HepG2 (cell line): ENCODE measurements at regions not wholly inside any gene's neighbourhood (a gene's known extent, or its start where the extent isn't known, plus 50 kb on each side); places are given as distances from the start of the nearest gene placed in this dataset.

Source experiments
- DPF2 ChIP-seq: sonication (generic); formaldehyde crosslinking; IDR thresholded peaks from 2 replicates; pipeline ENCODE4 v1.4.0; 2020; ENCODE audit warnings: mild to moderate bottlenecking, low read depth, missing genetic modification reagents, borderline replicate concordance
- EED ChIP-seq: sonication (generic); formaldehyde crosslinking; IDR thresholded peaks from 2 replicates; pipeline ENCODE4 v1.5.0; 2020; ENCODE audit warnings: mild to moderate bottlenecking, missing genetic modification reagents
- EHMT2 ChIP-seq: fragments of 200-600 bp; sonication (generic); IDR thresholded peaks from 2 replicates; pipeline ENCODE4 v1.7.0; 2017; ENCODE audit warnings: antibody characterized with exemption, low read depth, low read length, borderline replicate concordance
- ERF ChIP-seq: IDR thresholded peaks from 2 replicates; pipeline ENCODE4 v1.6.1; 2018; ENCODE audit warnings: missing biosample characterization, missing genetic modification reagents
- FOXA3 ChIP-seq: IDR thresholded peaks from 2 replicates; pipeline ENCODE4 v1.6.1; 2016; ENCODE audit warnings: missing genetic modification reagents, missing compliant biosample characterization
- FOXK1 ChIP-seq: sonication (generic); formaldehyde crosslinking; IDR thresholded peaks from 2 replicates; pipeline ENCODE4 v1.4.0; 2020; ENCODE audit warnings: low read depth, missing genetic modification reagents, borderline replicate concordance
- HNF4A ChIP-seq: sonication (generic); formaldehyde crosslinking; IDR thresholded peaks from 2 replicates; pipeline ENCODE4 v1.4.0; 2020; ENCODE audit warnings: missing genetic modification reagents
- IKZF1 ChIP-seq: fragments of 450-650 bp; IDR thresholded peaks from 2 replicates; pipeline ENCODE4 v1.7.1; 2016
- IRX3 ChIP-seq: sonication (generic); formaldehyde crosslinking; IDR thresholded peaks from 2 replicates; pipeline ENCODE4 v1.8.1; 2023; ENCODE audit warnings: mild to moderate bottlenecking, low read depth, missing genetic modification reagents, borderline replicate concordance
- JUND ChIP-seq: sonication (generic); formaldehyde crosslinking; IDR thresholded peaks from 2 replicates; pipeline ENCODE4 v1.8.0; 2022; ENCODE audit warnings: mild to moderate bottlenecking, missing genetic modification reagents
- KLF11 ChIP-seq: IDR thresholded peaks from 2 replicates; pipeline ENCODE4 v1.6.1; 2016; ENCODE audit warnings: missing compliant biosample characterization
- MED1 ChIP-seq: sonication (generic); formaldehyde crosslinking; IDR thresholded peaks from 2 replicates; pipeline ENCODE4 v1.4.0; 2020; ENCODE audit warnings: missing genetic modification reagents
- RFXAP ChIP-seq: sonication (generic); formaldehyde crosslinking; IDR thresholded peaks from 2 replicates; pipeline ENCODE4 v1.4.0; 2020; ENCODE audit warnings: missing genetic modification reagents, borderline replicate concordance
- SMAD3 ChIP-seq: sonication (generic); formaldehyde crosslinking; IDR thresholded peaks from 2 replicates; pipeline ENCODE4 v1.4.0; 2020; ENCODE audit warnings: missing genetic modification reagents
- TEAD3 ChIP-seq: optimal IDR thresholded peaks from 2 replicates; pipeline ENCODE3; 2016; ENCODE audit warnings: borderline replicate concordance
- ZBTB1 ChIP-seq: sonication (generic); formaldehyde crosslinking; IDR thresholded peaks from 2 replicates; pipeline ENCODE4 v1.4.0; 2020; ENCODE audit warnings: missing genetic modification reagents, borderline replicate concordance
- ZFP36L2 ChIP-seq: sonication (generic); formaldehyde crosslinking; IDR thresholded peaks from 2 replicates; pipeline ENCODE4 v1.4.0; 2020; ENCODE audit warnings: missing genetic modification reagents
- ZNF510 ChIP-seq: sonication (generic); formaldehyde crosslinking; IDR thresholded peaks from 2 replicates; pipeline ENCODE4 v1.4.0; 2020; ENCODE audit warnings: low read depth, mild to moderate bottlenecking, missing genetic modification reagents
- ZNF619 ChIP-seq: sonication (generic); formaldehyde crosslinking; IDR thresholded peaks from 2 replicates; pipeline ENCODE4 v1.4.0; 2020; ENCODE audit warnings: mild to moderate bottlenecking, missing genetic modification reagents
- ZNF629 ChIP-seq: sonication (generic); formaldehyde crosslinking; conservative IDR thresholded peaks from 2 replicates; pipeline ENCODE4 v1.5.0; 2020; ENCODE audit warnings: missing genetic modification reagents
- ZNF639 ChIP-seq: conservative IDR thresholded peaks from 2 replicates; pipeline ENCODE4 v1.6.1; 2018; ENCODE audit warnings: missing genetic modification reagents
- TF ChIP-seq, protein P1 (sequence below): sonication (generic); formaldehyde crosslinking; IDR thresholded peaks from 2 replicates; pipeline ENCODE4 v1.9.0; 2021; ENCODE audit warnings: missing genetic modification reagents, mild to moderate bottlenecking, borderline replicate concordance
- TF ChIP-seq, protein P2 (sequence below): fragments of 450-650 bp; IDR thresholded peaks from 2 replicates; pipeline ENCODE4 v1.6.1; 2017
- TF ChIP-seq, protein P3 (sequence below): sonication (generic); formaldehyde crosslinking; IDR thresholded peaks from 2 replicates; pipeline ENCODE4 v1.4.0; 2020; ENCODE audit warnings: mild to moderate bottlenecking, low read depth, missing genetic modification reagents
- TF ChIP-seq, protein P4 (sequence below): sonication (generic); formaldehyde crosslinking; IDR thresholded peaks from 2 replicates; pipeline ENCODE4 v1.8.0; 2022; ENCODE audit warnings: missing genetic modification reagents, mild to moderate bottlenecking, borderline replicate concordance
- TF ChIP-seq, protein P5 (sequence below): sonication (generic); formaldehyde crosslinking; IDR thresholded peaks from 2 replicates; pipeline ENCODE4 v1.4.0; 2020; ENCODE audit warnings: mild to moderate bottlenecking, missing genetic modification reagents

DNA sequence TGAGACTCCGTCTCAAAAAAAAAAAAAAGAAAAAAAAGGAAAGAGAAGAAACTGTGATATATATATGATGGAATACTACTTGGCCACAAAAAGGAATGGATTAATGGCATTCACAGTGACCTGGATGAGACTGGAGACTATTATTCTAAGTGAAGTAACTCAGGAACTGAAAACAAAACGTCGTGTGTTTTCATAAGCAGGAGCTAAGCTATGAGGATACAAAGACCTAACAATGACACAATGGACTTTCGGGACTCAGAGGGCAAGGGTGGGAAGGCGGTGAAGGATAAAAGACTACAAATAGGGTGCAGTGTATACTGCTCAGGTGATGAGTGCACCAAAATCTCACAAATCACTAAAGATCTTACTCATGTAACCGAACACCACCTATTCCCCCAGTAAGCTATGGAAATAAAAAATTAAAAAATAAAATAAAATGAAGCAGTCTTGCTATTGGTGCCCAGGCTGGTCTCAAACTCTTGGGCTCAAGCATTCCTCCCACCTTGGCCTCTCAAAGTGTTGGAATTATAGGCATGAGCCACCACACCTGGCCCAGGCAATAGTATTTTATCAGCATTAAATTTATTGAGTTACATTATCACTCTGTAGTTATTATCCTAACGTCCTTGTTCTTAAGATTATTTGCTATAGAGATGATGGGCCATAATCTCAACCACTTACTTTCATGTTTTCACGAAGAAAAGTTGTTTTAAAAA, 71.5 kb upstream of the GPBP1 start (continued):
- 0 out of 2 replicates have a peak, but pooled peaks have one; percentile 17 for TF ChIP-seq MED1
- no peak for TF ChIP-seq ZNF510 (CRISPR knock-in tag)
- TF ChIP-seq, protein P1, sequence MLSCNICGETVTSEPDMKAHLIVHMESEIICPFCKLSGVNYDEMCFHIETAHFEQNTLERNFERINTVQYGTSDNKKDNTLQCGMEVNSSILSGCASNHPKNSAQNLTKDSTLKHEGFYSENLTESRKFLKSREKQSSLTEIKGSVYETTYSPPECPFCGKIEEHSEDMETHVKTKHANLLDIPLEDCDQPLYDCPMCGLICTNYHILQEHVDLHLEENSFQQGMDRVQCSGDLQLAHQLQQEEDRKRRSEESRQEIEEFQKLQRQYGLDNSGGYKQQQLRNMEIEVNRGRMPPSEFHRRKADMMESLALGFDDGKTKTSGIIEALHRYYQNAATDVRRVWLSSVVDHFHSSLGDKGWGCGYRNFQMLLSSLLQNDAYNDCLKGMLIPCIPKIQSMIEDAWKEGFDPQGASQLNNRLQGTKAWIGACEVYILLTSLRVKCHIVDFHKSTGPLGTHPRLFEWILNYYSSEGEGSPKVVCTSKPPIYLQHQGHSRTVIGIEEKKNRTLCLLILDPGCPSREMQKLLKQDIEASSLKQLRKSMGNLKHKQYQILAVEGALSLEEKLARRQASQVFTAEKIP (CRISPR knock-in tag), result no peak
- 0 out of 2 replicates have a peak, but pooled peaks have one; percentile 27 for TF ChIP-seq RFXAP (CRISPR knock-in tag)
- no peak for TF ChIP-seq JUND
- no peak for TF ChIP-seq EED
- TF ChIP-seq DPF2, result peak; percentile 69
- no peak for TF ChIP-seq KLF11
- no peak for TF ChIP-seq ZNF639 (CRISPR knock-in tag)
- TF ChIP-seq FOXK1 (CRISPR knock-in tag), result peak; percentile 51; the same call in 1 of the 2 replicates
- TF ChIP-seq ZBTB1 (CRISPR knock-in tag), result no peak
- TF ChIP-seq, protein P2, sequence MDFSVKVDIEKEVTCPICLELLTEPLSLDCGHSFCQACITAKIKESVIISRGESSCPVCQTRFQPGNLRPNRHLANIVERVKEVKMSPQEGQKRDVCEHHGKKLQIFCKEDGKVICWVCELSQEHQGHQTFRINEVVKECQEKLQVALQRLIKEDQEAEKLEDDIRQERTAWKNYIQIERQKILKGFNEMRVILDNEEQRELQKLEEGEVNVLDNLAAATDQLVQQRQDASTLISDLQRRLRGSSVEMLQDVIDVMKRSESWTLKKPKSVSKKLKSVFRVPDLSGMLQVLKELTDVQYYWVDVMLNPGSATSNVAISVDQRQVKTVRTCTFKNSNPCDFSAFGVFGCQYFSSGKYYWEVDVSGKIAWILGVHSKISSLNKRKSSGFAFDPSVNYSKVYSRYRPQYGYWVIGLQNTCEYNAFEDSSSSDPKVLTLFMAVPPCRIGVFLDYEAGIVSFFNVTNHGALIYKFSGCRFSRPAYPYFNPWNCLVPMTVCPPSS, result no peak
- peak; percentile 54 for TF ChIP-seq FOXA3
- no peak for TF ChIP-seq SMAD3 (CRISPR knock-in tag)
- TF ChIP-seq, protein P3, sequence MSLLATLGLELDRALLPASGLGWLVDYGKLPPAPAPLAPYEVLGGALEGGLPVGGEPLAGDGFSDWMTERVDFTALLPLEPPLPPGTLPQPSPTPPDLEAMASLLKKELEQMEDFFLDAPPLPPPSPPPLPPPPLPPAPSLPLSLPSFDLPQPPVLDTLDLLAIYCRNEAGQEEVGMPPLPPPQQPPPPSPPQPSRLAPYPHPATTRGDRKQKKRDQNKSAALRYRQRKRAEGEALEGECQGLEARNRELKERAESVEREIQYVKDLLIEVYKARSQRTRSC (CRISPR knock-in tag), result no peak
- TF ChIP-seq ZNF619 (CRISPR knock-in tag), result no peak
- no peak for TF ChIP-seq IRX3
- TF ChIP-seq ZNF629, result no peak
- no peak for TF ChIP-seq ERF (CRISPR knock-in tag)
- TF ChIP-seq, protein P4, sequence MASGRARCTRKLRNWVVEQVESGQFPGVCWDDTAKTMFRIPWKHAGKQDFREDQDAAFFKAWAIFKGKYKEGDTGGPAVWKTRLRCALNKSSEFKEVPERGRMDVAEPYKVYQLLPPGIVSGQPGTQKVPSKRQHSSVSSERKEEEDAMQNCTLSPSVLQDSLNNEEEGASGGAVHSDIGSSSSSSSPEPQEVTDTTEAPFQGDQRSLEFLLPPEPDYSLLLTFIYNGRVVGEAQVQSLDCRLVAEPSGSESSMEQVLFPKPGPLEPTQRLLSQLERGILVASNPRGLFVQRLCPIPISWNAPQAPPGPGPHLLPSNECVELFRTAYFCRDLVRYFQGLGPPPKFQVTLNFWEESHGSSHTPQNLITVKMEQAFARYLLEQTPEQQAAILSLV (CRISPR knock-in tag), result no peak
- TF ChIP-seq IKZF1, result no peak
- TF ChIP-seq EHMT2, result no peak; the same call in 1 of the 2 replicates
- TF ChIP-seq TEAD3 (CRISPR knock-in tag), result peak; percentile 20
- no peak for TF ChIP-seq ZFP36L2
- TF ChIP-seq HNF4A (CRISPR knock-in tag), result peak; percentile 86
- TF ChIP-seq, protein P5, sequence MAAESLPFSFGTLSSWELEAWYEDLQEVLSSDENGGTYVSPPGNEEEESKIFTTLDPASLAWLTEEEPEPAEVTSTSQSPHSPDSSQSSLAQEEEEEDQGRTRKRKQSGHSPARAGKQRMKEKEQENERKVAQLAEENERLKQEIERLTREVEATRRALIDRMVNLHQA (CRISPR knock-in tag), result no peak
